ENCODE measurements at regions not wholly inside any gene's neighbourhood (a gene's known extent, or its start where the extent isn't known, plus 50 kb on each side); places are given as distances from the start of the nearest gene placed in this dataset.

DNA sequence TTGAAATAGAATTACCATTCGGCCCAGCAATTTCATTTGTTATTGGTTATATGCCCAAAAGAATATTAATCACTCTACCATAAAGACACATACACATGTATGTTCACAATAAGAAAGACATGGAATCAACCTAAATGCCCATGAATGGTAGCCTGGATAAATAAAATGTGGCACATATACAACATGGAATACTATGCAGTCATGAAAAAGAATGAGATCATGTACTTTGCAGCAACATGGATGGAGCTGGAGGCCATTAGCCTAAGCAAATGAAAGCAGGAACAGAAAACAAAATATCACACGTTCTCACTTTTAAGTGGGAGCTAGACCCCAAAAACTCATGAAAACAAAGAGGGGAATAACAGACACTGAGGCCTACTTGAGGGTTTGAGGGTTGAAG lies 52.6 kb upstream of the RNGTT start:
- Histone ChIP-seq H3K27ac (ENCODE audit: low read depth, low read length) (no peak overlapping the region), H3K9me3 (ENCODE audit: insufficient read depth in 2 of 2, low read depth in 1 of 2, low read length in 1 of 2) (no peaks in the 10 kb centered on the region), H3K79me2 (ENCODE audit: control insufficient read depth in 1 of 2, insufficient read depth in 2 of 2, low read length in 2 of 2) (no peaks in the 10 kb centered on the region), H2BK20ac (ENCODE audit: low read length) (no peak overlapping the region), H4K8ac (ENCODE audit: extremely low read depth, insufficient read depth, low read length) (no peak overlapping the region), H2AFZ (ENCODE audit: low read length) (no peak overlapping the region), H3K23me2 (ENCODE audit: low read depth, low read length) (no peaks in the 10 kb centered on the region; the same call in 1 of the 2 replicates), H2BK120ac (replicated peaks; ENCODE audit: low read depth, low read length) (no peak overlapping the region), H4K91ac (replicated peaks; ENCODE audit: insufficient read length, low read length) (no peak overlapping the region), H4K20me1 (replicated peaks in 1 of 2; ENCODE audit: control insufficient read depth in 1 of 2, insufficient read depth in 2 of 2, low read length in 2 of 2) (no peaks in the 10 kb centered on the region), H2BK15ac (ENCODE audit: low read length) (no peak overlapping the region), H4K5ac (ENCODE audit: insufficient read length, low read depth, low read length) (no peak overlapping the region), H3K56ac (replicated peaks; ENCODE audit: insufficient read length, low read depth, low read length) (no peak overlapping the region), H3K79me1 (ENCODE audit: low read depth, low read length) (no peaks in the 10 kb centered on the region), H3K9ac (replicated peaks in 1 of 4; ENCODE audit: extremely low read depth in 1 of 4, low read depth in 3 of 4, low read length in 3 of 4) (no peak overlapping the region), H3K27me3 (replicated peaks in 1 of 4; ENCODE audit: control insufficient read depth in 3 of 4, extremely low read depth in 1 of 4, insufficient read depth in 3 of 4, low read length in 3 of 4) (no peaks in the 10 kb centered on the region), H2BK12ac (ENCODE audit: low read depth, low read length) (no peak overlapping the region), H3K4ac (replicated peaks; ENCODE audit: insufficient read length, low read depth, low read length) (no peak overlapping the region), H3K14ac (ENCODE audit: insufficient read length) (no peak overlapping the region), H3K4me1 (replicated peaks in 1 of 4; ENCODE audit: control insufficient read depth in 3 of 4, insufficient read depth in 4 of 4, low read length in 3 of 4) (no peaks in the 10 kb centered on the region; a peak in 1 of 7 replicates), H3K36me3 (ENCODE audit: control insufficient read depth in 2 of 4, insufficient read depth in 4 of 4, low read length in 3 of 4) (no peaks in the 10 kb centered on the region), H2BK5ac (ENCODE audit: low read depth, low read length) (no peak overlapping the region), H3K4me2 (ENCODE audit: insufficient read depth in 1 of 2, low read depth in 2 of 2, low read length in 2 of 2) (no peak overlapping the region), H2AK5ac (ENCODE audit: low read depth, low read length) (no peak overlapping the region), H3K23ac (ENCODE audit: insufficient read length) (no peak overlapping the region), H3K4me3 (ENCODE audit: extremely low read depth in 1 of 4, insufficient read depth in 2 of 4, low read depth in 3 of 4, low read length in 4 of 4) (no peak overlapping the region), H3K18ac (ENCODE audit: extremely low read depth, low read length) (no peak overlapping the region)
- 87% methylated on average over 2 of the region's 2 CpGs; no CpG with 5 or more reads in 1 of the 2 experiments for WGBS, 2 experiments (ENCODE audit: extremely low coverage in 1 of 2, insufficient coverage in 1 of 2, insufficient read length in 1 of 2, insufficient replicate concordance in 2 of 2, low coverage in 1 of 2, low lambda C conversion rate in 2 of 2, missing lambda C conversion rate in 1 of 2)
- FAIRE-seq = no peak
- DNase-seq (ENCODE audit: low read depth in 1 of 2, low spot score in 2 of 2) = no peak
- POLR2A ChIA-PET (ENCODE audit: partially characterized antibody) = no interaction called here
- TF ChIP-seq SRF (IDR thresholded peaks at IDR 0.05; ENCODE audit: low read depth, low read length) (no peak), KDM1A (IDR thresholded peaks at IDR 0.05; ENCODE audit: borderline replicate concordance, low read length) (peak; percentile 61; the same call in 1 of the 2 replicates)
- CTCF ChIA-PET (ENCODE audit: partially characterized antibody) = no interaction called here

Data from H1 (cell line).